ENCODE measurements at regions not wholly inside any gene's neighbourhood (a gene's known extent, or its start where the extent isn't known, plus 50 kb on each side); places are given as distances from the start of the nearest gene placed in this dataset.

- no peak for DNase-seq
These were observed 245.7 kb upstream of the NOX3 start for GRCh38 chr6:155701342-155701741.

- DNase-seq: no peak
These were observed 239.9 kb upstream of the NOX3 start for GRCh38 chr6:155695495-155695894.

GRCh38 chr6:155694419-155694790 lies 238.8 kb upstream of the NOX3 start:
- DNase-seq: no peak

GRCh38 chr6:155693573-155694418 lies 238.2 kb upstream of the NOX3 start:
- DNase-seq: no peak

- no peak for DNase-seq
These were observed 235.2 kb upstream of the NOX3 start for GRCh38 chr6:155690820-155691219.

GRCh38 chr6:155687645-155688044 lies 232.0 kb upstream of the NOX3 start:
- no peak for DNase-seq

- no peak for DNase-seq
These were observed 229.0 kb upstream of the NOX3 start for GRCh38 chr6:155684416-155685196.

- DNase-seq: no peak
These were observed 222.7 kb upstream of the NOX3 start for GRCh38 chr6:155678361-155678760.

- DNase-seq: no peak
These were observed 220.7 kb upstream of the NOX3 start for GRCh38 chr6:155676346-155676745.

GRCh38 chr6:155670655-155671054 lies 215.0 kb upstream of the NOX3 start:
- DNase-seq: no peak

GRCh38 chr6:155660251-155660977 lies 204.8 kb upstream of the NOX3 start:
- DNase-seq: no peak

- DNase-seq: no peak
These were observed 200.4 kb upstream of the NOX3 start for GRCh38 chr6:155656024-155656423.

GRCh38 chr6:155654474-155654873 lies 198.8 kb upstream of the NOX3 start:
- DNase-seq: no peak

- DNase-seq: no peak
These were observed 192.7 kb upstream of the NOX3 start for GRCh38 chr6:155648301-155648700.

GRCh38 chr6:155647354-155647753 lies 191.7 kb upstream of the NOX3 start:
- no peak for DNase-seq

- no peak for DNase-seq
These were observed 190.8 kb upstream of the NOX3 start for GRCh38 chr6:155646443-155646842.

GRCh38 chr6:155645325-155645724 lies 189.7 kb upstream of the NOX3 start:
- DNase-seq: no peak

GRCh38 chr6:155641603-155642002 lies 186.0 kb upstream of the NOX3 start:
- no peak for DNase-seq

GRCh38 chr6:155638200-155638599 lies 182.6 kb upstream of the NOX3 start:
- no peak for DNase-seq

- DNase-seq: no peak
These were observed 179.8 kb upstream of the NOX3 start for GRCh38 chr6:155635416-155635815.

GRCh38 chr6:155630085-155630484 lies 174.4 kb upstream of the NOX3 start:
- no peak for DNase-seq

GRCh38 chr6:155629652-155630051 lies 174.0 kb upstream of the NOX3 start:
- DNase-seq: no peak

GRCh38 chr6:155628306-155628705 lies 172.7 kb upstream of the NOX3 start:
- no peak for DNase-seq

Data from CD4-positive, alpha-beta T cell treated with Interleukin-17A for 1 hour (primary cell).